ENCODE measurements at regions not wholly inside any gene's neighbourhood (a gene's known extent, or its start where the extent isn't known, plus 50 kb on each side); places are given as distances from the start of the nearest gene placed in this dataset.

GRCh38 chr7:22610263-22610662 is 110.3 kb upstream of the STEAP1B start:
- TF ChIP-seq CTCF (IDR thresholded peaks at IDR 0.05), result no peak

- no peak for TF ChIP-seq CTCF (IDR thresholded peaks at IDR 0.05)
Measured at GRCh38 chr7:22607180-22607579, 107.2 kb upstream of the STEAP1B start.

- TF ChIP-seq CTCF (IDR thresholded peaks at IDR 0.05), result no peak
Measured at GRCh38 chr7:22604246-22604645, 104.3 kb upstream of the STEAP1B start.

GRCh38 chr7:22601812-22602565 is 102.0 kb upstream of the STEAP1B start:
- TF ChIP-seq CTCF (IDR thresholded peaks at IDR 0.05), result no peak

GRCh38 chr7:22601408-22601807 is 101.4 kb upstream of the STEAP1B start:
- no peak for TF ChIP-seq CTCF (IDR thresholded peaks at IDR 0.05)

GRCh38 chr7:22601003-22601402 is 101.0 kb upstream of the STEAP1B start:
- no peak for TF ChIP-seq CTCF (IDR thresholded peaks at IDR 0.05)

GRCh38 chr7:22598318-22598920 is 98.4 kb upstream of the STEAP1B start:
- no peak for TF ChIP-seq CTCF (IDR thresholded peaks at IDR 0.05)

Measured in LNCAP (cell line).